Mesendoderm (in vitro differentiated cells): ENCODE measurements at regions not wholly inside any gene's neighbourhood (a gene's known extent, or its start where the extent isn't known, plus 50 kb on each side); places are given as distances from the start of the nearest gene placed in this dataset.
"Not testable (repeated sequence)": the region's sequence is repeated elsewhere in the genome, so short reads cannot be mapped to it uniquely, and the experiment has no call there.

ENCODE experiments used
- DNase-seq: peaks from one replicate; pipeline ENCODE4 v3.0.0; 2013
- H2AK5ac ChIP-seq: 2 replicates; pipeline ENCODE4 v1.6.1; 2013; ENCODE audit warnings: low read length, inconsistent platforms
- H2BK120ac ChIP-seq: 2 replicates; pipeline ENCODE4 v1.6.1; 2013; ENCODE audit warnings: low read depth, mild to moderate bottlenecking, low read length, moderate library complexity, mixed read lengths
- H2BK15ac ChIP-seq: replicated peaks from 2 replicates; pipeline ENCODE4 v1.6.1; 2013; ENCODE audit warnings: low read depth, mild to moderate bottlenecking, moderate library complexity
- H2BK5ac ChIP-seq: 2 replicates; pipeline ENCODE4 v1.6.1; 2013; ENCODE audit warnings: low read length, inconsistent platforms
- H3K18ac ChIP-seq: 2 replicates; pipeline ENCODE4 v1.6.1; 2013; ENCODE audit warnings: mild to moderate bottlenecking, low read length, mixed read lengths
- H3K23ac ChIP-seq: one replicate; pipeline ENCODE4 v1.6.1; 2013; ENCODE audit warnings: low read length
- H3K27ac ChIP-seq: 2 replicates; pipeline ENCODE4 v1.5.1; 2013; ENCODE audit warnings: low read depth, mild to moderate bottlenecking, inconsistent platforms, low read length, moderate library complexity
- H3K27me3 ChIP-seq: 2 replicates; pipeline ENCODE4 v1.6.1; 2013; ENCODE audit warnings: low read length, control low read depth, mild to moderate bottlenecking, inconsistent platforms; ENCODE audit not compliant: insufficient read depth, poor library complexity
- H3K36me3 ChIP-seq: 2 replicates; pipeline ENCODE4 v1.6.1; 2013; ENCODE audit warnings: low read length, inconsistent platforms; ENCODE audit not compliant: control insufficient read depth, insufficient read depth
- H3K4ac ChIP-seq: one replicate; pipeline ENCODE4 v1.6.1; 2013; ENCODE audit warnings: low read depth, mild to moderate bottlenecking, low read length, moderate library complexity
- H3K4me1 ChIP-seq: 2 replicates; pipeline ENCODE4 v1.6.1; 2013; ENCODE audit warnings: low read depth, low read length, inconsistent platforms; ENCODE audit not compliant: control insufficient read depth
- H3K4me2 ChIP-seq: 2 replicates; pipeline ENCODE4 v1.6.1; 2013; ENCODE audit warnings: low read length
- H3K4me3 ChIP-seq: 2 replicates; pipeline ENCODE4 v1.5.1; 2013; ENCODE audit warnings: mild to moderate bottlenecking, low read length
- H3K56ac ChIP-seq: one replicate; pipeline ENCODE4 v1.6.1; 2013; ENCODE audit warnings: low read length
- H3K79me1 ChIP-seq: 2 replicates; pipeline ENCODE4 v1.6.1; 2013; ENCODE audit warnings: low read length, inconsistent platforms
- H3K79me2 ChIP-seq: 2 replicates; pipeline ENCODE4 v1.6.1; 2013; ENCODE audit warnings: mild to moderate bottlenecking, low read length; ENCODE audit not compliant: control insufficient read depth, insufficient read depth
- H3K9ac ChIP-seq: 2 replicates; pipeline ENCODE4 v1.6.1; 2013; ENCODE audit warnings: low read length, inconsistent platforms
- H4K5ac ChIP-seq: one replicate; pipeline ENCODE4 v1.6.1; 2013; ENCODE audit warnings: low read length
- H4K8ac ChIP-seq: one replicate; pipeline ENCODE4 v1.6.1; 2013; ENCODE audit warnings: low read depth, mild to moderate bottlenecking, control low read depth, low read length, moderate library complexity
- WGBS: extraction: QIAGEN DNeasy Blood & Tissue Kit; methylation state at CpG from one replicate; pipeline ENCODE4 v1.1.7; 2013; ENCODE audit warnings: low lambda C conversion rate, missing lambda C conversion rate; ENCODE audit not compliant: insufficient coverage; ENCODE audit errors: extremely low coverage; 5-methylcytosine and 5-hydroxymethylcytosine counted together

DNA sequence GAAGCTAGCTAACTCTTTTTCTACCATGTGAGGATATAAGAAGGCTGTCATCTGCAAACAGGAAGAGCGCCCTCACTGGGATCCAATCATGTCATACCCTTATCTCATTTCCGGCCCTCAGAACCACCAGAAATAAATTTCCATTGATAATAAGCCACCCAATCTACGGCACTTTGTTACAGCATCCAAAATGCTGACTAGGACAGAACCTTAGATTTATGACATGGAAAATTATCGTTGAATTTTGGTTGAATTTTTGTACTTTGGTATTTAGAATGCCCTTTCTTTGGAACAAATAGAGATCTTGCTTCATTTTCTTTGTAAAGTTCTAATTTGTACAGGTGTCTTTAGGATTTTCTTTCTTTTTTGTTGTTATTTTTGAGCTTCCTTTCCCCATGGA lies 53.3 kb upstream of the CYLC2 start:
- Histone ChIP-seq H4K8ac (no peak overlapping the region), H4K5ac (no peak overlapping the region), H3K79me2 (no peaks in the 10 kb centered on the region), H2BK120ac (no peak overlapping the region), H2AK5ac (no peak overlapping the region), H3K36me3 (no peaks in the 10 kb centered on the region), H3K27ac (no peak overlapping the region), H3K9ac (no peak overlapping the region), H3K4ac (no peak overlapping the region), H2BK5ac (no peak overlapping the region), H3K56ac (no peak overlapping the region), H3K4me1 (no peaks in the 10 kb centered on the region), H3K27me3 (no peaks in the 10 kb centered on the region), H3K23ac (no peak overlapping the region), H2BK15ac (no peak overlapping the region), H3K4me2 (no peak overlapping the region), H3K4me3 (no peak overlapping the region), H3K18ac (no peak overlapping the region), H3K79me1 (no peaks in the 10 kb centered on the region)
- no peak for DNase-seq
- no CpG with 5 or more reads among the region's 4 CpGs for whole genome bisulfite sequencing

DNA sequence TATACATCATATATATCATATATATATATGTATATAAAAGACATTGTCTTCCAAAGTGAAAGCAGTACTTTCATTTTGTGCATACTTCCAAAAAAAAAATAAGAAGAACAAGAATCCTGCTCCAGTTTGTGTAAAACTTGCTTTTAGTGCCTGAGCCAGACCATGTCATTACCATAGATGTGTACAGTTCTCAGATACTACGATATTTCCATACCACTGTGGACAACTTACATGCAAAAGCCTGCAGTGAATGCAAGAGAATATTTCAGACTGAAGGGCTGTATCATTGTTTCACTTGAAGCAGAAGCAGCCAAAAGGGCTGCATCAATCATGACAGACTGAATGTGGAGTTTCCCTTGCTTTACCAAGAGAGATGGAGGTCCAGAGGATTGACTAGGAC lies 72.6 kb upstream of the CYLC2 start:
- no CpG with 5 or more reads among the region's 1 CpG for WGBS
- Histone ChIP-seq H4K8ac (no peak overlapping the region), H3K27me3 (no peaks in the 10 kb centered on the region), H3K23ac (no peak overlapping the region), H3K18ac (no peak overlapping the region), H2AK5ac (no peak overlapping the region), H2BK5ac (no peak overlapping the region), H2BK120ac (no peak overlapping the region), H3K4me3 (no peak overlapping the region), H3K27ac (no peak overlapping the region), H3K4me1 (no peaks in the 10 kb centered on the region), H4K5ac (no peak overlapping the region), H3K56ac (no peak overlapping the region), H3K4me2 (no peak overlapping the region), H3K4ac (no peak overlapping the region), H2BK15ac (no peak overlapping the region), H3K79me2 (no peaks in the 10 kb centered on the region), H3K79me1 (no peaks in the 10 kb centered on the region), H3K9ac (no peak overlapping the region), H3K36me3 (no peaks in the 10 kb centered on the region)
- DNase-seq, result no peak

DNA sequence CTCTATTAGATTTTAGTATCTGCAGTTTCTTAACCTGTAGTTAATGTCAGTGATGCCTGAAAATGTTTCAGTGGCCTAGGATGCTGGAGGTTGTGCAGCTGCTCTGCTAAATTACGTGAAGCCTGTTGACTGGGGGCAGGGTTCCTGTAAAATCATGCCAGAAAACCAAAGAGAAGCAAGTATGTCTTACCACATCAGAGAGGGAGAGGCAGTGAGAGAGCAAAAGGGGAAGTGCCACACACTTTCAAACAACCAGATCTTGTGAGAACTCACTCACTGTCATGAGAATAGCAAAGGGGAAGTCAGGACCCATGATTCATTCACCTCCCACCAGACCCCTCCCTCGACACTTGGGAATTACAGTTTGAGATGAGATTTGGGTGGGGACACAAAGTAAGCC lies 83.9 kb upstream of the CYLC2 start:
- Histone ChIP-seq H3K4me3 (no peak overlapping the region), H3K79me2 (no peaks in the 10 kb centered on the region), H4K5ac (no peak overlapping the region), H3K36me3 (no peaks in the 10 kb centered on the region), H2BK15ac (no peak overlapping the region), H3K27me3 (no peaks in the 10 kb centered on the region), H3K23ac (no peak overlapping the region), H3K27ac (no peak overlapping the region), H2AK5ac (no peak overlapping the region), H3K9ac (no peak overlapping the region), H2BK5ac (no peak overlapping the region), H4K8ac (no peak overlapping the region), H3K79me1 (no peaks in the 10 kb centered on the region), H3K56ac (no peak overlapping the region), H3K4me2 (no peak overlapping the region), H3K18ac (no peak overlapping the region), H3K4me1 (no peaks in the 10 kb centered on the region), H3K4ac (no peak overlapping the region), H2BK120ac (no peak overlapping the region)
- WGBS, result no CpG with 5 or more reads among the region's 2 CpGs
- no peak for DNase-seq

DNA sequence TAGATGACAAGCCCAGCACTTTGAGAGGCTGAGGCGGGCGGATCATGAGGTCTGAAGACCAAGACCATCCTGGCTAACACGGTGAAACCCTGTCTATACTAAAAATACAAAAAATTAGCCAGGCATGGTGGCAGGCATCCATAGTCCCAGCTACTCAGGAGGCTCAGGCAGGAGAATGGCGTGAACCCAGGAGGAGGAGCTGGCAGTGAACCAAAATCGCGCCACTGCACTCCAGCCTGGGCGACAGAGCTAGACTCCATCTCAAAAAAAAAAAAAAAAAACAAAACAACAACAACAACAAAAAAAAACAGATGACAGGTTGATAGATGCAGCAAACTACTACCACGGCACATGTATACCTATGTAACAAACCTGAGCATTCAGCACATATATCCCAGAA lies 89.3 kb upstream of the CYLC2 start:
- H3K79me1 ChIP-seq, H4K5ac ChIP-seq, DNase-seq, H3K79me2 ChIP-seq, H3K18ac ChIP-seq, H3K36me3 ChIP-seq, H2BK15ac ChIP-seq, H3K4ac ChIP-seq, H3K4me2 ChIP-seq, H3K27ac ChIP-seq, H3K23ac ChIP-seq, H4K8ac ChIP-seq, H2AK5ac ChIP-seq, H2BK5ac ChIP-seq, H3K56ac ChIP-seq, H2BK120ac ChIP-seq, H3K27me3 ChIP-seq, H3K4me1 ChIP-seq, H3K9ac ChIP-seq, H3K4me3 ChIP-seq: not testable (repeated sequence)
- no CpG with 5 or more reads among the region's 8 CpGs for WGBS

DNA sequence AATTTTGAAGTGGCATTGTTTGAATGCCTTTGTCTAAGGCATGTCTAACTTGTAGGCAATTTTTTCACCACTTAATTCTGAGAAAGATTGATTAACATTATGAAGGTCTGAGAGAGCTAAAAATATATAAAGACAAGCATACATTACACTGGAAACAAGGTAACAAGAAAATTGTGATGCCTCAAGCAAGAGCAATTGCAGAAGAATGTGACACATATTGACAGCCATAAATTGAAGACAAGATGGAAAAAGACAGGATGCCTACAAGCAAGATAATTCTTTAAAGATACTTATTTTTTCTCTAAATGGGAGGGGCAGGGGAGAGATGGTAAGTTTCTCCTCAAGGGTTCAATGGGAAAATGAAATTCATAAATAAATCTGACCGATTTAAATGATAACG lies 103.1 kb upstream of the CYLC2 start:
- no peak overlapping the region for H2BK5ac ChIP-seq
- no peaks in the 10 kb centered on the region for H3K79me2 ChIP-seq
- no peaks in the 10 kb centered on the region for H3K79me1 ChIP-seq
- no peak overlapping the region for H3K27ac ChIP-seq
- no peaks in the 10 kb centered on the region for H3K27me3 ChIP-seq
- DNase-seq, result no peak
- no peaks in the 10 kb centered on the region for H3K4me1 ChIP-seq
- no peak overlapping the region for H4K5ac ChIP-seq
- H4K8ac ChIP-seq, result no peak overlapping the region
- H3K4me2 ChIP-seq, result no peak overlapping the region
- no peak overlapping the region for H3K23ac ChIP-seq
- WGBS, result no CpG with 5 or more reads among the region's 2 CpGs
- H3K4ac ChIP-seq, result no peak overlapping the region
- no peaks in the 10 kb centered on the region for H3K36me3 ChIP-seq
- H2AK5ac ChIP-seq, result no peak overlapping the region
- H3K9ac ChIP-seq, result no peak overlapping the region
- no peak overlapping the region for H3K56ac ChIP-seq
- no peak overlapping the region for H3K4me3 ChIP-seq
- H2BK120ac ChIP-seq, result no peak overlapping the region
- H3K18ac ChIP-seq, result no peak overlapping the region
- H2BK15ac ChIP-seq, result no peak overlapping the region

DNA sequence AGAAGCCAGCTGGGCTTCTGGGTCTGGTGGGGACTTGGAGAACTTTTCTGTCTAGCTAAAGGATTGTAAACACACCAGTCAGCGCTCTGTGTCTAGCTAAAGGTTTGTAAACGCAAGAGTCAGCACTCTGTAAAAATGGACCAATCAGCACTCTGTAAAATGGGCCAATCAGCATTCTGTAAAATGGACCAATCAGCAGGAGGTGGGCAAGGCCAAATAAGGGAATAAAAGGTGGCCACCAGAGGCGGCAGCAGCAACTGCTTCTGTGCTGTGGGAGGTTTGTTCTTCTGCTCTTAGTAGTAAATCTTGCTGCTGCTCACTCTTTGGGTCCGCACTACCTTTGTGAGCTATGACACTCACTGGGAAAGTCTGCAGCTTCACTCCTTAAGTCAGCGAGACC lies 106.4 kb upstream of the CYLC2 start:
- H3K4ac ChIP-seq, H3K4me3 ChIP-seq, H3K27me3 ChIP-seq, H3K79me2 ChIP-seq, H3K18ac ChIP-seq, H3K4me1 ChIP-seq, H3K4me2 ChIP-seq, H2AK5ac ChIP-seq, H3K79me1 ChIP-seq, H3K9ac ChIP-seq, H2BK120ac ChIP-seq, H4K8ac ChIP-seq, H3K27ac ChIP-seq, H2BK5ac ChIP-seq, H3K23ac ChIP-seq, H2BK15ac ChIP-seq, H3K56ac ChIP-seq, H4K5ac ChIP-seq, H3K36me3 ChIP-seq: not testable (repeated sequence)
- WGBS, result no CpG with 5 or more reads among the region's 5 CpGs
- DNase-seq, result peak; percentile 4
